Inflammatory macrophage treated with lipopolysaccharide for 1 hour (primary cell): ENCODE measurements at regions not wholly inside any gene's neighbourhood (a gene's known extent, or its start where the extent isn't known, plus 50 kb on each side); places are given as distances from the start of the nearest gene placed in this dataset.

ENCODE experiments used
- DNase-seq, 2 donors: peaks; one replicate each; pipeline ENCODE4 v3.0.0-alpha.2; 2020 to 2022

DNA sequence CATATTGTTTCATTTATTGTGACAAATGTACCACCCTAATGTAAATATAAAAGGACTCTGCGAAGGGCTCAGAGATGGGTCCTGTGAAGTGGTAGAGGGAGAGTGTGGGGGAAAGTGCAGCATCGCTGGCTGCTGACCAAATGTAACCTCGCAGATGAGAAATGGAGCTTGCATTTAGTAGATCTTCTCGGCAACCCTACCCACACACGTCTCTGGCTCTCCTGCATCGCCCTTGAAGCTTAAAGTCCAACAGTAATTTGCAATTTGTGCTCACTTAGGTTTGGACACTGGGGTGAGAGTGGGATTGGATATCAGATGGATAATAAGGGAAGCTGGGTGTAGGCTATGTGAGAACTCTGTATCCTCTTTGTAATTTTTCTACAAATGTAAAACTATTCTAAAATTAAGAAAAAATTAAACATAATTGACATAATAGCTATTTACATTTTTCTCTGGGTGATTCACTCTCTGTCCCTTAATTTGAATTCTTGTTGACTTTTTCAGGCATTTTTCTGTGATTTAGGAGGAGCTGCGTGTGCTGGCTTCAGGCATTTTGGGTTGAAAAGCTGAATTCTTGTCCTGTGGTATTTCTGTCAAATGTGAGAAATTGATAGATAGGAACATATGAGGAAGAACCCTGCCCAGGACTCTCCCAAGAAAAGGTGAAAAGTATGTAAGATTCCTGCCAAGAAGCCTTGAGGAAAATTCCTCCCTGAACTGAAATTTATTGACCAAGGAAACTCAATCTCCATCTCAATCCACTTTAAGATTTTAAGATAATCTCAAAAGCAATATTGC is 524.7 kb upstream of the MCTP2 start:
- DNase-seq, result no peak

DNA sequence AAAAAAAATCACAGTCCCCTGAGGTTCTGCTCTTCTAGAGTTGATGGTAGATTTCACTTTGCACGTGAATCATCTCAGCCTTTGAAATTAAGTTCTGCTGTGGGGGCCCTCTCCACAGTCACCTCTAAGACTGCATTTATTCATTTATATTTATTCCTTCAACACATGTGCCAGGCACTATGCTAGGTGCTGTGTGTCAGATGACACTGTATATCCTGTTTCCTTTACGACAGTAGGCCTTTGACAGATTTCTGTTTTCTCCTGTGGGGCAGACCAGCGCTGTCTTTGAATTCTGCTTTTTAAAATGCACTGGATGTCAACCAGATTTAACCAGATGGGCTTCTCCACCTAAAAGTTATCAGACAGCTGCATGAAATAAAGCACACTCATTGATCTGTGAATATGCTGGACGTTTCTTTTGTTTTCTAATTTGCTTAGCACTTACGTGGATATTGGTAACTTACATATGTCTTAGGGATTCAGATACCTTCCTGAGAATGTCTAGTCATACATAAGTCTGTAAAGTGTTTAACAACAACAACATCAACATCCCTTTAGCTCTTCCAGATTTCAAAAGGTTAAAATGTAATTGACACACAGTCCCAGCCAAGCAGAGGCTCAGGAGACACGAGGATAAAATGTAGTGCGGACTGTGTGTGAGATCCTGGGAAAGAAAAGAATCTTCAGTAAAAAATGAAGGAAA is 525.5 kb upstream of the MCTP2 start:
- DNase-seq, result no peak

DNA sequence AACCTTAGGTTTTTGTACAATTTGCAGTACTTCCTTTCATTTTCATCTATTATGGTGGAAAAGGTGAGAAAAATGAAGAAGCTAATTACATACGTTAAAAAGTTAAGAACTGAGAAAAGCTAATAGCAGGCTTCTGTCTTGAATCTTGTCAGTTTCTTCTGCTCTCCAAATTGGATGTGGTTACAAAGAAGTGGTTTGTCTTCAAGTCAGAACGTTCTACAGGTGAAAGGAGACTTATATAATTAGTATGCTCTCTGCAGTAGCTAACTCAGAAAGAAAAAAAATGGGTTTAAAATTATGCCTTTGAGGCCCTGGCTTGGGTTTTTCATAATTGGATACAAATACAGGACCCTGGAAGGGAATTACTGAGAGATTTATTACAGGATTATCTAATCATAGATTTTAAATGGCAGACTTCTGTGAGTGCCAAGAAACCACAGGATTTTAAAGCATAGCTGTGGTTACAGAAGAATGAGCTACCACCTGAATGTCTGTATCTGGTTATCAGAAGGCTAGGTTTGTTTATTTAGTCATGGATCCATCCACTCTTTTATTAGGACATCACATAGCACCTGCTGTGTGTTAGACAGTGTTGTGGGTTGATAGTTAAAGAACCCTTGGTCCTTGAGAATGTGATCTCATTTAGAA is 528.1 kb upstream of the MCTP2 start:
- no peak for DNase-seq

DNA sequence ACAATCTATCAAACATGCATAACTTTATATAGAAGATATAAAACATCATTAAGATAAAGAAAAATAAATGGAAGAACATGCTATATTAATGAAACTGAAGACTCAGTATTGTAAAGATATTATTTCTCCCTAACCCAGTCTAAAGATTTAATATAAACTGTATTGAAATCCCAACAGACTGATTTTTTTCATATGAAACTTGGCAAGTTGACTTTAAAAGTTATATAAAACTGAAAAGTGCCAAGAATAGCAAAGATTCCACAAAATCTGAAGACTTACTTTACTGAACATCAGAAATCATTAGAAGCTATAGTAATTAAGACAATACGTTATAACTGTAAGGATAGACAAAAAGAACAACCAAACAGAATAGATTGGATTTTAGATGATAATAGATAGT is 531.3 kb upstream of the MCTP2 start:
- DNase-seq, result no peak

DNA sequence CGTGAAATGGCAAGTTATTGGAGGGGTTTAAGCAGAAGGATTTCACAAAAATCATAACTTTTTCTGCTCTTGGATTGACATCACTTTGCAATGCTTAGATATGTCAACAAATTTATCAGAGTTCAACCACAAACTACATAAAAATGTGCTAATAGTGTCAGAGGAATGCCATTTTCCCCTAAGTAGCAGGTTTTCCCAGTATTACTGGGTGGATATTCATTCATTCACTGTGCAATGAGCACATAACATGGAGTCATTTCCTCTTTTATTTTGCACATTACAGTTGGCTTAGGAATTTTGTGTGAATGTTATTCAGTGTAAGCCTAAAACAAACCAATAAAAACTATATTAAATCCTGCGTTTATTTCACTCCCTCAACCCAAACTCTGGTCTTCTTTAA is 537.3 kb upstream of the MCTP2 start:
- no peak for DNase-seq

DNA sequence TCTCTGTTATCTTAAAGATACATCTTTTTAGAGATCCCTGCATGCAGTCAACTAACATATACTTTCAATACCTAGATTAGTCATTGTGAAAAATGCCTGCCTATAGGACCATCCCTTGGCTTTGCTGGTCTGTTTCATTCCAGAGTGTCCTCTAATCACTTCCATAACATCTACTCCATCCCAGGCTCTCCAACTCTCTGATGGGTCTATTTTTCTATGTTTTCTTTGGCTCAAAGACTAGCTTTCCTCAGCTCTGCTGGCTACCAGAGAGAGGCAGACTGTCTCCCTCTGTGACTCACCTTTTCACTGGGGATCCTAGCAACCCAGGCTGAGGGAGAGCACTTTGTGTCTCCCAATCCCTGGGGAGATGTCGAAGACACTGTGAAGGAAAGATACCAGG is 547.7 kb upstream of the MCTP2 start:
- no peak for DNase-seq

DNA sequence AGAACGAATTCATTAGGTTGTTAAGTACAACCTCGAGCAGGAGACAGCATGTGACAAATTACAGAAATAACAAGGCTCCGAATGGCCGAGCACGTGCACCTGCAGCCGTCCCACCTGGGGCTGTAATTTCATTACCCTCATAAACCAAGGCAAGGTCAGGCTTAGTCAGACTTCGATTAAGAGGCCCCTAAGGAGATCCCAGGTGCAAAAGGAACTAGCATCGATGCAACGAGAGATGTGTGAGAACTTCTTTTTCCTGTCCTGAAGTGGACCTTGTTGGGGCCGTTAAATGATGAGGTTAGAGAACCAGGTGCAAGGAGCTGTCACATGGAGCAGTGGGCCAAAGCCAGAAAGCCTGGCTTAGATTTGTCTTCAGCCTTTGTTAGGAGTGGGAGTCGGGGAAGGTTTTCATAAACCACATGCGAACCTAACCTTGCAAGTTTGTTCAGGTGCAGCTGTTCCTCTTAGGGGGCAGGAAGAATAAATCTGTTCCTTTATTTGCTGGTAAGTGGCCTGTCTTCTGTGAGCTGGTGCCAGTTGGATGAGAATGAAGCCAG is 559.9 kb upstream of the MCTP2 start:
- no peak for DNase-seq

DNA sequence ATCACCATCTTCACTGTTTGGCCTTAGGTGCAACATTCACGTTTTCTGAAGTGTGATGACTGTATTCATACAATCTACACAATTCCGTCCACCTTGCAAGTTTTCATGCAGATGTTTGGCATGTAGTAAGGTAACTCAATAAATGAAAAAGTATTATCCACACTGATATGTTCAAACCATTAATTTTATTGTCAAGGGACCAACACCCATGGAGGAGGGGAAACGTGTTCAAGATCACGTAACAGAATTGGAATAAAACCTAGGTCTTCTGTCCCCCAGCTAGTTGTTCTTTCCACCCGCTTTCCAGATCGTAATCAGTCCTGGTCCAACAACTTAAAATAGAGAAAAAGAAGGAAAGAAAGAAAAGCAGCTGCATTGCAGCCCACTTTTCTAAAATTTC is 560.4 kb upstream of the MCTP2 start:
- no peak for DNase-seq

DNA sequence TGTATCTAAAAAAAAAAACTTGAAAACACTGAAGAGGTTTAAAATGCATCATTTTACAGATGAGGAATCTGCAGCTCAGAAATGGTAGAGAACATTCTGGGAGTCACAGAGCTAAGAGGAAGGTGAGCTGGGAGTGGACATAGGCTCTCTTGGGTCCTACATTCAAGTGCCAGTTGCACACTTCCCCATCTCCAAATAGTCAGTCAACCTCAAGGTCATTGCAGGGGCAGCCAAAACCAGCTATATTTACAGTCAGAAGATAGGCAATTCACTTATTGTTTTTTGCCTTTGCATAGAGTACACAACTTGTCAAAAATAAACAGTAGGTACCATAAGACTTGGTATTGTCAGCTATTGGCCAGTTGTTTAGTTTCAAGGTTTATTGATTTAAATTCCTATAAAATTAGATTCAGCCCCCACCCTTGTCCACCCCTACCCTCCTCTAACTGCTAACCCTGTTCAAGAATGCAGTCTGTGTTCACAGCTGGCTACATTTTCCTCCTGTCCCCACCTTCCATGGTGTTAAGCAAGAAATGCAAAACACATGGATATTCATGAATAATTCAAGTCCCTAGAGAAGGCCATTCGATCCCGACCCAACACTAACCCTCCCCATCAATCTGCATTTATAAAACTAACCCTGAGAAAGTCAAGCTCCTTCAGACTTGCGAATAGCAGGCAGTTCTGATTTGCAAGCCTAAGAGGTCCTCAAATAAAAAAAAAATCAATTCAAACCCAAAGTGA is 567.0 kb upstream of the MCTP2 start:
- DNase-seq, result no peak

DNA sequence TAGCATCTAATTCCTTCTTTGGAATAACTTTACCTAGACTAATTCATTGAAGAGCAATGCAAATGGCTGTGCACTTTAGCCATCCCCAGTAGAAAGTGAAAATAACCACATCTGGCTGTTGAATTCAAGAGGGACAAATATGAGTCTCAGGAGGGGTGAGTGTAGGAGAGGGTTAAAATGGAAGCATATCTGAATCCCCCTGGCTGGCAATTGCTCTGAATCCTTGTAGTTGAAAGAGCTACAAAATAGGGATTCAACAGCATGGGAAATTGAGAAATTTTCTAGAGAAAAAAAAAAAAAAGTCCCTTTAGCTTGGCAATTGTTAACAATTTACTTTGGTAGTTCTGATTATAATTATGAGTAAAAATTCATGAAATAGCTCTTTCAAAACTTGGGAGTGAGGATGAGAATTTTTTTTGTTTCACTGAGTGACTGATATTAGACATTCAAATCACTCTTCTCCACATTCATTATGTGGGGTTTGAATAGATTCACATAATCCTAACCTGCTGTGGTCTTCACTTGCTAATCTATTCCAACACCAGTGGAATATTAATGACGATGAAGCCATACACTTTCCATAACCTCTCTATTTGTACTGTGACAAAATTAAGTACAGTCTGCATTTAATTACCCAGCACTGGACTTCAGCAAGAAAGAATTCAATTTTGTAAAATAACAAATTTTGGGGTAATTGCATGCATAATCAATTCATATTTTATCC is 569.0 kb upstream of the MCTP2 start:
- DNase-seq, result no peak

DNA sequence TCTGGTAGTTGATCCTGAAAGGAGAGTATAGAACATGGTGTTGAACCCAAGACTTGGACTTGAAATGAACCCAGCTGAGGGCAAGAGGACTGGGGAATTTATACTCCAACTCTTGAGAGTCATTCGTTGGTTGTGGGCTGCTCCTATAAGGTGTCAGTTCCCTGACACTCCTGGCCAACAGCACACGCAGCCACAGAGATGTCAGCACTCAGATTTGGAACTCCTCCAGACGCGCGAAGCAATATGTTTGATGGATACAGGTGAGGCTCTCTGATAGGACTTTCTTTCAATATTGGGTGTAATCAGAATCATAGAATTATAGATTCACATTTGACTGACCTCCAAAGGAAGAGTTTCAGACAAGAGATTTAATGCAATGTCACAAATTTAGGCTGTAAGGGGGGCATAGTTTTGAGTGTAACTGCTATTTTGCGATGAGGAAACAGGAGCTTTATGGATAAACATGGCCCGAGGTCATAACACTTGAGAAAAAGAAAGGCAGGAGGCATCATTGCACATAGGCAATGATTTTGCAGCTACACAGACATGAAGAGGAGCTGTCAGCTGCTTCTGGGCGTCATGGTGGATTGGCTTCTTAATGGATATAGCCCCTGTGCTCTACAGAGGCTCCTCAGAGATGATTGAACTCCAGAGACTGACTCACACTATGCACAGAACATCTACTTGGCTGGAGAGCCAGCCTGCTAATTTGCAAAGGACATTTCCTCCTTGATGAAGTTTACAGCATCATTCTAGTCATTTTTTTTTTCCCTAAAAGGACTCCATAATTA is 569.2 kb upstream of the RGMA start:
- DNase-seq, result no peak

DNA sequence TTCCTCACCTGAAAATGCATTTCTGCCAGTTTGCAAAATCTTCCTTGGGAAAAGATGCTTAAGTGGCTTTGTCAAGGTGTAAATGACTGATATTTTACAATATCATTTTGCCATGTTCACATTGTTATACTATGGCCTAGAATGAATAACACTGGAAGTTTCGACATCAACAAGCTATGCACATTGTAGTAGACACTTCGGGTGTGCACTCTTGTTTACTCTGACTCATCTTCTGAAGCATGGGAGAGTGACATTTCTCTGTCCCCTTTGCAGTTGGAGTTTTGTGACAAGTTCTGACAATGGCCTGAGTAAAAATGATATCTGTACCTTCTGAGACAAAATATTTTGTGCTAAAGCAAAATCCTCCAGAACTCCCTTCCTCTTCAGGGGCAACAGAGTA is 567.0 kb upstream of the RGMA start:
- DNase-seq, result no peak

DNA sequence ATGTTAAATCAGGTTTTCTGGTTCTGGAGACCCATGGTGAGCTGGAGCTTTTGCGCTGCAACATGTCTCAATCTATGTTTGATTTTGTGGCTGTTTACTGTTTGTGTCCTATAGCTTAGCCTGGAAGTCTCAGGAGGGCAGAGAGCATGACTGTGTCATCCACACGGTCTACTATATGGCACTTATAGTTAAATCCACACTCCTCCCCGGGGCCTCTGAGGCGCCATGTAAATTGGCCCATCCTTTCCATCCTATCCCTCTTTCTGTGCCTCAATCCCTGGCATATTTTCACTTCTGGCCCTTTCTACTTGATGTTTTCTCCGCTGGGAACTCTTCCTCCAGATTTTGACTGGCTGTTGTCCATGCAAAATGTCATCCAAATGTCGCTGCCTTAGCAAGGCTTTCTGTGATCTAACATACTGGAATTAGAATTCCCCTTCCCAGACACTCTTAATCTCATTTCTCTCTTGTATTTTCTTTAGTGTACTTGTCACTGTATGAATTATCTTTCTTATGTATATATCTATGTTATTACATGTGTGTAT is 560.8 kb upstream of the RGMA start:
- no peak for DNase-seq

DNA sequence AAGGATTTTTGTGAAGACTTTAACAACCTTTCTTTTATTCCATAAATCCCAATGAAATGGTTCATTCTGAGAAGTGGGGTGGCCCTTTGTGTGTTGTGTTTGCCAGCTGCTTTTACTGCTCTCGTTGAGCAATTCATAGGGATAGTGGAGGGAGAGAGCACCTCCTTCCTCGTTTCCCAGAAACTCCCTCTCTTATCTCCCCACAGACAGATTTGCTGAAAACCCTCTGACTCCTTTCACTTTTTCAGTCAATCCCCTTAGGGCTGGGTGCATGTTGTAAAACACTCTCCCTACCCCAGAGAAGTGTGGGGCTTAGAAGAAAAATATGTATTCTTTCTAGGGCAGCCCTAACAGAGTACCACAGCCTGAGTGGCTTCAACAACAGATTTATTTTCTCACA is 557.2 kb upstream of the RGMA start:
- no peak for DNase-seq

DNA sequence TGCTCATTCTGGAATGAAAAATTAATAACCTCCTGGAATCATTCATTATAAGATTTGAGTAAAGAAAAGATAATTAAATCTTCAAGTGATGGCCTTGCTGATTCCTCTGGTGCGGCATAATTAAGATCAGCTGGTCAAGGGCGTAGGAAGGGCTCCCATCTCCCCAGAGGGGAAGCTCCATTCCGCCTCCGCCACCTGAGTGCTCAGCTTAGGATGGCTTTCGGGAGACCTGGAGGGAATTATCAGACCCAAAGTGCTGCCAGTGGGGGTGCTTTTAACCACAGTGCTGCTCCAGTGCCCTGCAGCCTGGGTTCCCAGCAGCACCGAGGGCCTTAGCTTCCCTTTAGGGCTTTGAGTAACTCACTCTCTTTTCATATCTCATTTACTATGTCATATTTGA is 556.6 kb upstream of the RGMA start:
- DNase-seq, result no peak

DNA sequence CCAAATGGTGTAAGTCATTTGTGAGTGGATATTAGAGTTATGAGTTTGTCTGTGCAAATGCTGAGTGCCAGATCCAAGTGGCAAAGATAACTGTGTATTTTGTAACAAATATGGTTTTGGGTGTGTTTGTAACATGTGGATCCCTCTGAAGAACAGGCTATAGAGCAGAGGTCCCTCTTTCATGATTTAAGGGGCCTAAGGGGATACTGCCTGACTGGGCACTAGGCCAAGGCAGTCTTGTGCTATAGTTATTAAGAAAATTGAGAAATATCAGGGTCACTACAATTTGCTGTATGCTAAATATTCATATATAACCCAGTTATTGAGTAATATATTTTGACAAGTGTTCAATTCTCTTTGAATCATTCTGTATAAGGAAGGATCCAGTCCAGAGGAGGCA is 555.6 kb upstream of the RGMA start:
- DNase-seq, result no peak

DNA sequence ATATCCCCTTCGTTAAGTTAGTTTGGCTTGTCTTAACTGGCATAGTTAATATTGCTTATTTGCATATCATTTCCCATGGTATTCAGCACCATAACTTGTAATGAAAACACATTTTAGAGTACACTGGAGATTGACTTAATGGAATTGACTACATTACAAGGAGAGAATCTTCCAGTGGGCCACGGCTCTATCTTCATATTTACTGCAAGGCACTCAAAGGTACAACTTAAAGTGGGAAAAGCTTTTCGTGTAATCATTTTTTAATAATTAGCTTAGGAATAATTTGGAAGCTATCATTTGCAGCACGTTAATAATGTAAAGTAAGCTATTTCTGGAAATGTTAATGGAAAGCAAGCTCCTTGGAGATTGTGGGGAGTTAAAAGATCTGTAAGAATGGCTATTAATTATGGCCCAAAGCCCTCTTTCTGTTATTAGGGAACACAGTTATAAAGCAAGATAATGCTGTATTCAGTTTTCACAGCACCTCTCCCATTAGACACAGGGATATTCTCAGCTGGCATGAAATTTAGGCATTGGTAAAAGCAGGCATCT is 551.5 kb upstream of the RGMA start:
- DNase-seq, result no peak

DNA sequence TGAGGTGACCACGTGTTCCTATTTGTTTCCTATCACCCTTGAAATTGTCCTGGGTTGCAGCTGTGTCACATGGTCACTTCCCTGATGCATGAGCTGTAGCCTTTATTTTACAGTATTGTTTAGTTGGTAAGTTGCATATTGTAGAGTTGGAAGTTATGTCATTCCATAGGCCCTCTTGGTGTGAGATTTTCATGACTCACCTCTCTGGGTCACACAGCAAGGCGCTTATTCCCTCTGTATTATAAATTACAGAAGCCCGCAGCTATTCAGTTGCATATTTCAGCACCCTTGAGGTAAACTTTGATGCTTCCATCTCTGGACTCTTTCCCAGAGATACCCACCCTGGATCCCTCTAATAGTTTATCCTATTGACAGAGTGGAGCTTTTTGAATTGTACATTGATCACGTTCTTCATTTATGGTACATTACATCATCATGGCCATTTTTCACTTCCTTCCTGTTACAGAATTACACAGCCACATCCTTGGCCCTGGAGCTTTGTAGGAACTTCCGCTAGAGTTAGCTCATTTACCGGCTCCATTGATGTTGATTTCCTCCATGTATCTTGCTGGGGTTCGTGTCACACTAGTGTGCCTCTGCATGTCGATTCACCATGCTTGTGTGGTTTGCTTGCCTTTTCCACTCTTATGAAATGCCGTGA is 543.1 kb upstream of the RGMA start:
- no peak for DNase-seq

DNA sequence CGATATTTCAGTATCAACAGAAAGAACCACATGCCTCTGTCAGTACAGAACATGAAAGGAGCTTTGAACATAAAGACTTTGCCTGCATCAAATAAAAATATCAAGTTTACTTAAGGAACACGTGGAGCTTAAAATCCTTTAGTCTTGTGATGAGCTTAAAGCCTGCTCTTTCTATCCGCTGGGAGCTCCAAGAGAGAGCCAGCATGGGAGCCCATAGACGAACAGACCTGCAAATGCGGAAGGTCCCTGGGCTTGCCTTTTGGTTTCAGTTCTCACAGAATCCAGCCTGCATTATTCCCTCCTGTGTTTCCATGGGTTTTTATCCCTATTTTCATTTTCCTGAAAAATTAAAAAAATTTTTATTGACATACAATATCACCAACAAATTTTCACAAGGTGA is 530.6 kb upstream of the RGMA start:
- no peak for DNase-seq

DNA sequence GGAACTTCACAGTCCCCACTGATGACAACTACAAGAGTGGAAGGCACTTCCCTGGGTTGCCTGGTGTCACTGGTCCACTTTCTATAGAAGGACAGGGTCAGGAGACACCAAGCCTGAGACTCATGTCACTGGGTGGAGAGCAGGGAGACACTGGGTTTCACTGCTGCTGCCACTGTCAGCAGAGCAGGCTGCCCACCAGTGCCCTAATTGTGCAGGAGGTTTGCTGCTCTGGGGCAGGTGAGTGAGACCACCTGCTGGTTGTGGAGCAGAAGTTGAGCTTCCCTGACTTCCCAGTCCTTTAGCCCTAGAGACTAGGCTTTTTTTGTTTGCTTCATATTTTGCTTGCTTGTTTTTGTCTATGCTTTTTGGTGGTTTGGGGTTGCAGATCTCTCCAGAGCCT is 528.4 kb upstream of the RGMA start:
- DNase-seq, result no peak
